ENCODE measurements at regions not wholly inside any gene's neighbourhood (a gene's known extent, or its start where the extent isn't known, plus 50 kb on each side); places are given as distances from the start of the nearest gene placed in this dataset.
"Not testable (repeated sequence)": the region's sequence is repeated elsewhere in the genome, so short reads cannot be mapped to it uniquely, and the experiment has no call there.

- DNase-seq (ENCODE audit: low read depth) = no peak
Measured at GRCh38 chr7:82562716-82563404, 119.3 kb upstream of the CACNA2D1 start.

- no peak for DNase-seq (ENCODE audit: low read depth)
Measured at GRCh38 chr7:82559193-82559805, 115.7 kb upstream of the CACNA2D1 start.

DNA sequence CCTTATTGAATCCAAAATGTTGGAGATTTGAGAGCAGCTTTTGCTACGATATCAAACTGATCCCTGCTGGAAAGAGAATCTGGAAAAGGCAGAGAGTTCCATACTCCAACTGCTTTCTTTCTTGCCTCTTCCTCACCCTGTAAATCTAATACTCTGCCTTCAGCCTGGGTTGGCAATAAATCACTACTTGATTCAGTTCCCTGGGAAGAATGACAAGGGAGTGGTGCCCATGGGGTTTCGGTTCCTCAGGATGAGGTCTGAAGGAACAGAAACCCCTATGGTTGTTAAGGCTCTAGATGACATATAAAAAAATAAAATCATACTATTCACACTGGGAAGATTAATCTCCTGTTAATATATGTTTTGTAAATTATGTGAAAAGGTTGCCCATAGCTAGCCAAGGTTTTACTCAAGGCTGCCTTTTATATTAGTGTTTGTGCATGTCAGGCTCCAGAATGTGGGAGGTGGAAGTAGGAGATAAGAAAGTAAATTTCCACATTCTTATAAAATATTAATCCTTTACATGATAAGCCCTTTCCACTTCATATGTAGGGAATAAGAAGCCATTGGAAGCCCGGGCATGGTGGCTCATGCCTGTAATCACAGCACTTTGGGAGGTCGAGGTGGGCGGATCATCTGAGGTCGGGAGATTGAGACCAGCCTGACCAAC is 106.2 kb upstream of the CACNA2D1 start:
- DNase-seq (ENCODE audit: low read depth) = no peak

DNA sequence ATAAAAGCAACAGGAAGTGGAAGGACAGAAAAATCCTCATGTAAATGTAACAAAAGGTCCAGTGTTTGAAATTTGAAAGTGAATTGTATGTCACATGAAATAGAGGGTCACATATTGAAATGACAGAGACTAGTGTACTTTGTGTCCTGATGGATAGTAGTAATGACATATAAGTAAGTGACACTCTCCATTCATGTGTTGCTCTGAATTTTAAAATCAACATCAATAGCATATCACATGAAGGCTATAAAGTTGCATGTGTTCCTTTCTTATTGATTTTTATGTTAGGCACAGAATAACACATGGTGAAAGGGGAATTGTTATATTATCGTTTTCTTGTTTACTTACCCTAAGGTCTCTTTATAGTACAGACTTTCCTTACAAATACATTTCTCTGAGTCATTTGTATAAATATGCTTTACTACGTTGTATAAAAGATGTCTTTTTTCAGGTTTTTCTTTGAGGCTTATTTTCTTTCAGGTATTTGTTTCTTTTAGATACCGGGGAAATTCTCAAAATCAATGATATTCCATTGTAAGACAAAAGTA is 104.6 kb upstream of the CACNA2D1 start:
- DNase-seq (ENCODE audit: low read depth) = no peak

DNA sequence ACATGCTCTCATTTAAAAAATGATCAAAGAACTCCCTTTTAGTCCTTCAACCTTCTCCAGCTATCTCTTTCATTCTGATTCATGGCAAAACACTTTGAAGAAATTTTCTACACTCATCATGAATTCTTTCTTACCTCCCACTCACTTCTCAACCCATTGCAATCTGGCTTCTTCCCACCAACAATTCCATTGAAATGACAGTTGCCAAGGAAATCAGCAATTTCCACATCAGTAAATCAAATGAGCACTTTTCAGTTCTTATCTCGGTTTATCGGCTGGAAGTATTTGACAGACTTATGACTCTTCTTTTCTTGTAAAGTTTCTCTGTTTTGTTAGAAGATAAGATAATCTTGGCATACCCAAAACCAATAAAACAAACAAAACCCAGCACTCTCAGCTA is 99.1 kb upstream of the CACNA2D1 start:
- DNase-seq (ENCODE audit: low read depth) = no peak

DNA sequence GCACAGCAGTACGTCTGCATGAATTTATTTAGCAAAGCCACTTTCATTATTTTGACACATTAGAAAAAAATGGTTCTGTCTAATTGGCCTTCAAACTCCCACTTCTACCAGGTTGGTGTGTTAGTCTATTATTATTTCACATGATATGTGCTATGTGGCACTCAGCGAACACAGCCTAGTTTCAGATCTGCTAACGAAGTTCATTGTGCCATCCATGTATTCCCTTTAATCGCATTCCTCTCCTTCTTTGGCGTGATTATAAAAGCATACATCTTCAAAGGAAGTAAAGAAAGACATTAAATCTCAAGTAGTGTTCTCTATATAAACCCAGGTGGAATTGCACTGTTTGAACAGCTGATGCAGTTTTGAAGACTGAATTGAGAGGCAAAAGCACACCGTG is 96.4 kb upstream of the CACNA2D1 start:
- DNase-seq (ENCODE audit: low read depth) = no peak

DNA sequence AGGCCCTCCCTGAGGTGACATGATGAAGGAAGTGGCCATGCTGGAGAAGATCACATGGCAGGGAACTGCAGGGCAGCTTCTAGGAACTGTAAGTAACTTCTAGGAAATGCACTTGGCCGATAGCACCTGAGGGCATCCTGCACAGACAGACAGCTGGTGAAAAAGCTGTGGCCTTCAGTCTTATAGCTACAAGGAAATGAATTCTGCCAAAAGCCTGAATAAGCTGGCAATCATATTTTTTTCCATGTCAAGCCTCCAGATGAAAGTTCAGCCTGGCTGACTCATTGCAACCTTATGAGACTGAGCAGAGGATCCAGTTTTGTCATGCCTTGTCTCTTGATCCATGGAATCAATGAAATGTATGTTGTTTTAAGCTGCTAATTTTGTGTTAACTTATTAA is 91.1 kb upstream of the CACNA2D1 start:
- DNase-seq (ENCODE audit: low read depth) = no peak

- DNase-seq (ENCODE audit: low read depth) = no peak
Measured at GRCh38 chr7:82530361-82530760, 86.8 kb upstream of the CACNA2D1 start.

DNA sequence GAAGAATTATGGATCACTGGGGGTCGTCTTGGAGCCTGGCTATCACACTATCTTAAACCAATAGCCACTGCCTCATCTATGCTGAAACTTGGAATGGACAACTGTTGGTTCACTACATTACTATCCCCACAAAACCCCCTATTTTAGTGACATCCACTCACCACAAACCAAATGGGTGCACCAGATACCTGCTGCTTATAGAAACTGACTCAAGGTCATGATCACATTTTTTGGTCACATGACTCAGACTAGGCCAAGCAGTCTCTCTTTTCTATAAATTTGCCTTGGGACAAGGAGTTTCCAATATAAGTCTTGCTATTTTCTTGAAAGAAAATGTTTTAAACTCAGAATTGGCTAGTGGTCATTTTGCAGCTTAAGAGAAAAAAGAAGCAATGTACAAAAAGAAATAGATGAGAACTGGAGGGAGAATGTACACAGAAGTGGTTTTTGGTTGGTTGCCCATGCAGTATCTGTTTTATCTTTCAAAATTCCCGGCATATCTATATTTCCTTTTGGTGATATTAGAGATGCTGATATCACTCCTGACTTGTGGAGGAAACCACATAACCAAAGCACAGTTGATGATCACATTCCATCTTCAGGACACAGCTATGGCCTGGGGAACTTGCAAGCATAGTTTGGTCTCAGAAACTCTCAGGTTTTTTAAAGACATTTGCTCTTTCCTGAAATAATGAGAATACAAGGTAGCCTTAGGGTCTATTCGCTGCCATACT is 85.2 kb upstream of the CACNA2D1 start:
- DNase-seq (ENCODE audit: low read depth) = no peak

DNA sequence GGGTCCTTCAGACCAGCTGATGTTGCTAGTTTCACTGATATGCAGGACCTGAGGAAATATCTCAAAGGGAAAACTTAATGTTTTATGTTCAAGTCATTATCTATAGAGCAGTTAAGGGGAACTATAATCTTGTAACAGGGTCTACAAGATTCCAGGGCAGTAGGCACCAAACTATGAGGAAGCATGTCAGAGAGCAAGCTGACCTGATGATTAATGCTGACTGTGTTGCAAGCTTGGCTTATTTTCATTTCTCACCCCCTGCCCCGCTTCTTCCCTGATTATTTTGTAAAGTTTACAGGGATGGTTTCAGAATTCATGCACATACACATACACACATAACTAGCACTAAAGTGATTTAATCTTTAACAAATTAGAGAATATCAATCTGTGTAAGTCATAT is 84.3 kb upstream of the CACNA2D1 start:
- no peak for DNase-seq (ENCODE audit: low read depth)

GRCh38 chr7:82521906-82522445 is 78.4 kb upstream of the CACNA2D1 start:
- no peak for DNase-seq (ENCODE audit: low read depth)

DNA sequence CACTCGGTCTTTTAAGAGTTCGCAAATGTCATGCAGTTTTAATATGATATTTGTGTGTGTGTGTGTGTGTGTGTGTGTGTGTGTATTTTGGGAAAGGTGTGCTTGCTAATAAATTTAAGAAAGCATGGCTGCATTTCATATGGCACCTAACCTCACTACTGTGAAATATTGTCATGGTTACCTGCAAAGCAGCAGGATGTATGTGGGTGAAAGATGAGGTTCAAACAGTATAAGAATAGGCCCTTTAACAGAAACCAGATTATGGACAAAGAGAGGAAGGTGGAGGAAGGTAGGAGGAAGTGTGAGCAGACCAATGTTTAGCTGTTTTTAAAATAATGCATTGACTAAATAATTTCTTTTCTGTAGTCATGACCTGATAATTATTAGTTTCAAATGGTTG is 73.5 kb upstream of the CACNA2D1 start:
- no peak for DNase-seq (ENCODE audit: low read depth)

- no peak for DNase-seq (ENCODE audit: low read depth)
Measured at GRCh38 chr7:82511542-82511941, 68.0 kb upstream of the CACNA2D1 start.

DNA sequence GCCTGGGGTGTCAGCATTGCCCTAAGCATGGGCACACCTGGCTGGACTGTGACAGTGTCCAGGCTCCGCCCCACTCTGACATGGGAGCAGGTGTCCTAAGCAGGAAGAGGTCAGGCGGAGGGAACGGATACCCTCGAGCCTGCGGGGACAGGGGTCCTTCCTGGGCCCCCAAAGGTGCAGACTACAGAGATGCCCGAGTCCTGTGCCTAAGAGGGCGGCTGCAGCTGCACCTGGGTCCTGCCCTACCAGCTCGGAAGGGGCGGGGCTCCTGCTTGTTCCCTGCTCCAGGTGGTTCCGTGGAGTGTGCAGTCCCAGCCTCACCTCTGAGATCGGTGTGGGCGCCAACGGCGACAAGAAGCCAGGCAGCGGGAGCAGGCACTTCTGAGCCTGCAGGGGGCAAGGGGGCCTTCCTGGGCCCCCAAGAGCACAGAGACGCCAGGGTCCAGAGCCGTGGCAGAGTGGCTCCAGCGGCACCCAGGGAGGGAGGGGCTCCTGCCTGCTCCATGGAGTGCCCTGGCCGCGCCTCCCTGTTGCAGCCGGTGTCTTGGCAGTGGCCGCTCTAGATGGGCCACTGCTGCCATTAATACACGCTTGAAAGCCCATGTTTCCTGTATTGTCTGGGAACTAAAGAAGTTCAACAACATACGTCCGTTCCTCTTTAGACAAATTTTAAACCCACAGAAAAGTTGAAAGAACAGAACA is 64.5 kb upstream of the CACNA2D1 start:
- DNase-seq (ENCODE audit: low read depth) = no peak

DNA sequence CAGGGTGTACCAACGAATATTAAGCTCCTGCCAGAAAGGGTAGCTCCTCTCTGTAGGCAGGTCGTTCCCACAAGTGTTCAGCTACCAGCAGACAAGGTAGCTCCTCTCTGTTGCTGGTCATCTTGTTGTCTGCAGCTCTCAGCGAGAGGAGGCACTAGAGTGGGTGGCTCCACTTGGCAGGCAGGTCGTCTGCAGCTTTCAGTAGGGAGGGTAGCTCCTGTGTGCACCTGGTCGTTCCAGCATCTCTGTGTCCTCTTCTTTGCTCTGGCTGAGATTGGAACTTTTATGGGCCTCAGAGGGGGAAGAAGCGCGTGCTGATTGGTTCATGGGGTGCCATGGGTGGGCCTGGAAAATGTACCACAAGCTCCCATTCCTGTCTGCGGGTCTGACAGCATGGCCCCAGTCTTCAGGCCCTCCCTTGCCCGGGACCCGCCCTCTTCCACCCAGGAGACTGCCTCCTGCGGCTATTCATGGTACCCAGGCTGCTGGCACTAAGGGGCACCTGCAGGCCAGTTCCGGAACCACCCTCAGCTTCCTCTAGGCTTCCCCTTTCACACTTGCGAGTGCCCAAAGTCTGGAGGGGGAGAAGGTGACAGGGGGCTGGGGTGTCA is 63.9 kb upstream of the CACNA2D1 start:
- no peak for DNase-seq (ENCODE audit: low read depth)

DNA sequence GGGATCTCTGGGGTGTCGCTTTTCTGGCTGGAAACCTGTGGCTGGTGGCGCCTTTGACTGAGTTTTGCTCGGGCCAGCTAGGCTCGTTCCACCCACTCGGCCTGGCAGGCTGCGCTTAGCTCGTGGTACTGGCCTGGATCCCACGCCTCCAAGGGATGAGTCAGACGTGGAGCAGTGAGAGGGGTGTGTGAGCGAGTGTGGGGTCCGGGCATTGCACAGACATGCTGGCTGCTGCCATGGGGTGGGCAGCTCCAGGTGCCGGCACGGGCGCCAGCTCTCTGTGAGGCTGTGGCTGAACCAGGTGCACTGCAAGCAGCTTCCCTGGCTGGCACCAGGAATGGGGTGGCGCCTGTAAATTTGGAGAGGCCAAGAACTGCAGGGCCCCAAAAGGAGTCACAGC is 63.1 kb upstream of the CACNA2D1 start:
- no peak for DNase-seq (ENCODE audit: low read depth)

DNA sequence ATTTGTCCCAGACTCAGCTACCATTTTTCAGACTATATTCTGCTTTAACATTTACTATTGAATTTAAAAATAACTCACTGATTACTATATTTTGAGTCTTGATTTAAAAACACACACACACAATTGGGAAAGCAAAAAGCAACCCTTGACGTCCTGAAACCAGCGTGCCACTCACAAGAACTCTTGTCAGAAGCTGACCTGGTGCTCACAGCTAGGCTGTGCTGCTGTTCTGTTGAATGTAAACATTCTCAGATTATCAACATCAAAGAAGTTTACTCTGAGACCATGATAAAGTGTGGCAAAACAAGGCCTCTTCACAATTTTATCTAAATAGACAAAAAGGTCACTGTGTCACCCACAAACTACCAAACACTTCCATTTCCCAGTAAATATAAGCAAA is 62.6 kb upstream of the CACNA2D1 start:
- DNase-seq (ENCODE audit: low read depth) = no peak

GRCh38 chr7:82501346-82501745 is 57.8 kb upstream of the CACNA2D1 start:
- no peak for DNase-seq (ENCODE audit: low read depth)

DNA sequence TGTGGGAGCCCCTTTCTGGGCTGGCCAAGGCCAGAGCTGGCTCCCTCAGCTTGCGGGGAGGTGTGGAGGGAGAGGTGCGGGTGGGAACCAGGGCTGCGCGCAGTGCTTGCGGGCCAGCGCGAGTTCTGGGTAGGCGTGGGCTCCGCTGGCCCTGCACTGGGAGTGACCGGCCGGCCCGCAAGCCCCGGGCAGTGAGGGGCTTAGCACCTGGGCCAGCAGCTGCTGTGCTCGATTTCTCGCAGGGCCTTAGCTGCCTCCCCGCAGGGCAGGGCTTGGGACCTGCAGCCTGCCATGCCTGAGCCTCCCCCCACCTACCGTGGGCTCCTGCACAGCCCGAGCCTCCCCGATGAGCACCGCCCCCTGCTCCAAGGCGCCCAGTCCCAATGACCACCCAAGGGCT is 56.0 kb upstream of the CACNA2D1 start:
- DNase-seq (ENCODE audit: low read depth) = not testable (repeated sequence)

DNA sequence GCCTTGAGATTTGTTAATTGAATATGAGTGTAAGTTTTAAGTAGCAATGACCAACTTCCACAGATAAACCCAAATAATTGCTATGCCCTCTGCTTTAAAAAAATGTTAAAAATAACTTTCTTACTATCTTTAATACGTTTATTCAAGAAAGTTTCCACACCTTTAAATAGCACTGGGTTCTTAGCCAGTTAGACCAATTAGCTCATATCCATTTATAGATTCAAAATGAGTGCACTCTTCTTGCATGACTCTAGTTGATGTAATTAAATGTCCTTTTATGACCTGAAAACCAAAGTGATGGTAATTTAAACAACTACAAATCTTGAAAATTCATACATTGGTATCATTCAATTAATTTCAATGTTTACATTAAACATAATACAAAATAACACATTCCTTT is 50.8 kb upstream of the CACNA2D1 start:
- DNase-seq (ENCODE audit: low read depth) = no peak

All from CMK (cell line).